ENCODE measurements at regions not wholly inside any gene's neighbourhood (a gene's known extent, or its start where the extent isn't known, plus 50 kb on each side); places are given as distances from the start of the nearest gene placed in this dataset.

GRCh38 chr17:77756846-77757560 lies 201.5 kb upstream of the TNRC6C start:
- H3K9me3 ChIP-seq (ENCODE audit: severe bottlenecking) = no peaks in the 10 kb centered on the region
- no peak overlapping the region for H3K27ac ChIP-seq (ENCODE audit: poor library complexity, severe bottlenecking)
- no peak for TF ChIP-seq CTCF (IDR thresholded peaks at IDR 0.05; ENCODE audit: poor library complexity, severe bottlenecking)
- H3K36me3 ChIP-seq (ENCODE audit: low read depth) = no peaks in the 10 kb centered on the region
- no peaks in the 10 kb centered on the region for H3K4me1 ChIP-seq (ENCODE audit: insufficient read depth, poor library complexity, severe bottlenecking)
- no peak overlapping the region for H3K4me3 ChIP-seq (ENCODE audit: severe bottlenecking)
- peaks cover 7% of the 10 kb centered on the region for H3K27me3 ChIP-seq (ENCODE audit: insufficient read depth, poor library complexity, severe bottlenecking)
- DNase-seq (ENCODE audit: low spot score) (no peak), ATAC-seq (ENCODE audit: low read depth) (no peak)

GRCh38 chr17:77757561-77757898 lies 201.0 kb upstream of the TNRC6C start:
- Histone ChIP-seq H3K4me1 (ENCODE audit: insufficient read depth, poor library complexity, severe bottlenecking) (no peaks in the 10 kb centered on the region), H3K36me3 (ENCODE audit: low read depth) (no peaks in the 10 kb centered on the region), H3K9me3 (ENCODE audit: severe bottlenecking) (no peaks in the 10 kb centered on the region), H3K27me3 (ENCODE audit: insufficient read depth, poor library complexity, severe bottlenecking) (peaks cover 7% of the 10 kb centered on the region), H3K4me3 (ENCODE audit: severe bottlenecking) (no peak overlapping the region), H3K27ac (ENCODE audit: poor library complexity, severe bottlenecking) (no peak overlapping the region)
- no peak for TF ChIP-seq CTCF (IDR thresholded peaks at IDR 0.05; ENCODE audit: poor library complexity, severe bottlenecking)
- ATAC-seq (ENCODE audit: low read depth) = no peak
- DNase-seq (ENCODE audit: low spot score) = no peak

GRCh38 chr17:77763023-77763422 lies 195.5 kb upstream of the TNRC6C start:
- DNase-seq (ENCODE audit: low spot score) = no peak
- no peak overlapping the region for H3K27ac ChIP-seq (ENCODE audit: poor library complexity, severe bottlenecking)

GRCh38 chr17:77763575-77763974 lies 194.9 kb upstream of the TNRC6C start:
- no peaks in the 10 kb centered on the region for H3K9me3 ChIP-seq (ENCODE audit: severe bottlenecking)
- DNase-seq (ENCODE audit: low spot score) (no peak), ATAC-seq (ENCODE audit: low read depth) (no peak)
- no peaks in the 10 kb centered on the region for H3K36me3 ChIP-seq (ENCODE audit: low read depth)
- no peak overlapping the region for H3K4me3 ChIP-seq (ENCODE audit: severe bottlenecking)
- H3K27me3 ChIP-seq (ENCODE audit: insufficient read depth, poor library complexity, severe bottlenecking) = peaks cover 23% of the 10 kb centered on the region
- TF ChIP-seq CTCF (IDR thresholded peaks at IDR 0.05; ENCODE audit: poor library complexity, severe bottlenecking) = no peak
- no peak overlapping the region for H3K27ac ChIP-seq (ENCODE audit: poor library complexity, severe bottlenecking)
- no peaks in the 10 kb centered on the region for H3K4me1 ChIP-seq (ENCODE audit: insufficient read depth, poor library complexity, severe bottlenecking)

More at GRCh38 chr17:77763023-77763422, 195.5 kb upstream of the TNRC6C start:
- Histone ChIP-seq H3K9me3 (ENCODE audit: severe bottlenecking) (no peaks in the 10 kb centered on the region), H3K36me3 (ENCODE audit: low read depth) (no peaks in the 10 kb centered on the region), H3K27me3 (ENCODE audit: insufficient read depth, poor library complexity, severe bottlenecking) (peaks cover 18% of the 10 kb centered on the region), H3K4me3 (ENCODE audit: severe bottlenecking) (no peak overlapping the region), H3K4me1 (ENCODE audit: insufficient read depth, poor library complexity, severe bottlenecking) (no peaks in the 10 kb centered on the region)
- no peak for TF ChIP-seq CTCF (IDR thresholded peaks at IDR 0.05; ENCODE audit: poor library complexity, severe bottlenecking)
- no peak for ATAC-seq (ENCODE audit: low read depth)

- H3K36me3 ChIP-seq (ENCODE audit: low read depth) = no peaks in the 10 kb centered on the region
- H3K4me1 ChIP-seq (ENCODE audit: insufficient read depth, poor library complexity, severe bottlenecking) = no peaks in the 10 kb centered on the region
- H3K9me3 ChIP-seq (ENCODE audit: severe bottlenecking) = no peaks in the 10 kb centered on the region
- TF ChIP-seq CTCF (IDR thresholded peaks at IDR 0.05; ENCODE audit: poor library complexity, severe bottlenecking) = no peak
- DNase-seq (ENCODE audit: low spot score) (no peak), ATAC-seq (ENCODE audit: low read depth) (no peak)
- H3K4me3 ChIP-seq (ENCODE audit: severe bottlenecking) = no peak overlapping the region
- H3K27ac ChIP-seq (ENCODE audit: poor library complexity, severe bottlenecking) = no peak overlapping the region
- peaks cover 37% of the 10 kb centered on the region for H3K27me3 ChIP-seq (ENCODE audit: insufficient read depth, poor library complexity, severe bottlenecking)
Observed at GRCh38 chr17:77765292-77765691, 193.2 kb upstream of the TNRC6C start.

Data from RWPE2 (cell line).